Ishikawa (cell line): ENCODE measurements at regions not wholly inside any gene's neighbourhood (a gene's known extent, or its start where the extent isn't known, plus 50 kb on each side); places are given as distances from the start of the nearest gene placed in this dataset.
A peak's percentile ranks its signal among the peaks of the same experiment; 100 is the strongest.

Source experiments
- CEBPB ChIP-seq: IDR thresholded peaks from 2 replicates; pipeline ENCODE4 v1.6.1; 2012
- CREB1 ChIP-seq: IDR thresholded peaks from 2 replicates; pipeline ENCODE4 v1.6.1; 2012; ENCODE audit warnings: low read depth
- EGR1 ChIP-seq: IDR thresholded peaks from 2 replicates; pipeline ENCODE4 v1.6.1; 2012
- EP300 ChIP-seq: IDR thresholded peaks from 2 replicates; pipeline ENCODE4 v1.6.1; 2012; ENCODE audit warnings: borderline replicate concordance
- FOXM1 ChIP-seq: IDR thresholded peaks from 2 replicates; pipeline ENCODE4 v1.6.1; 2012; ENCODE audit warnings: low read depth, borderline replicate concordance
- NFIC ChIP-seq: IDR thresholded peaks from 2 replicates; pipeline ENCODE4 v1.6.1; 2012
- RAD21 ChIP-seq: IDR thresholded peaks from 2 replicates; pipeline ENCODE4 v1.6.1; 2012; ENCODE audit warnings: low read depth
- REST ChIP-seq: IDR thresholded peaks from 2 replicates; pipeline ENCODE4 v1.6.1; 2012; ENCODE audit warnings: low read depth, mild to moderate bottlenecking
- TAF1 ChIP-seq: IDR thresholded peaks from 2 replicates; pipeline ENCODE4 v1.6.1; 2012; ENCODE audit warnings: low read depth, mild to moderate bottlenecking
- TCF12 ChIP-seq: IDR thresholded peaks from 2 replicates; pipeline ENCODE4 v1.6.1; 2012; ENCODE audit warnings: low read depth
- TEAD4 ChIP-seq: IDR thresholded peaks from 2 replicates; pipeline ENCODE4 v1.6.1; 2012
- USF1 ChIP-seq: IDR thresholded peaks from 2 replicates; pipeline ENCODE4 v1.6.1; 2012
- YY1 ChIP-seq: IDR thresholded peaks from 2 replicates; pipeline ENCODE4 v1.6.1; 2012; ENCODE audit warnings: low read depth
- ZBTB7A ChIP-seq: IDR thresholded peaks from 2 replicates; pipeline ENCODE4 v1.6.1; 2012; ENCODE audit warnings: low read depth
- TF ChIP-seq, protein P1 (sequence below): IDR thresholded peaks from 2 replicates; pipeline ENCODE4 v1.6.1; 2012

DNA sequence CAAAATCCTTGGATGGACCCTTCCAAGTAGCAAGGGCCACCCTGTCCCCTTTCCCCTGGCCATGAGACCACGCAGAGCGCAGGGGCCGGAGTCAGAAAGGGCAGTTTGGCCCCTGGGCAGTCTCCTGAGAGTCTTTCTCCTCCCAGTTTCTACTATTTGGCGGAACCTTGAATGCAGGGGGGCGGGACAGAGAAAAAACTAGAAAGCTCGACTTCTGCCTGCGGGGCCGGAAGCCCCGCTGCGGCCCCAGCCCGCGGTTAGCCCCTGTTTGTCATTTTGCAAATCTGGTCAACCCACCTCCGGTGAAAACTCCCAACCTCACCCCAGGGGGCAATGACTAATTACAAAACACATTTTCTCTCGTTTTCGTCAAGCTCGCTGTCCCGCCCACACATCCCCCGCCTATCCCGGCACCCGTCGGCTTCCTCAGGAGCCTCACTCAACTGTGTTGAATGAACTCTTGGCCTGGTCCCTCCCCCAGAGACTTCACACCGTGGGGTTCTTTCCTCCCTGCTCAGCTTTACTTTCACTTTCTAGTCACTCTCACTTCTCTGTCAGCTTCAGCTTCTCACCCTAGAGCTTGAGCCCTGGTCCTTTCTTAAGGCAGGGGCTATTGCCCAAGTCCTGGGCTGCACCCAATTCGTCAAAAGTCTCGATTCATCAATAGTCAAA is 66.7 kb downstream of the IRF2BPL start:
- TF ChIP-seq YY1 (peak; percentile 38; the same call in 1 of the 2 replicates), EP300 (peak; percentile 98), TEAD4 (peak; percentile 85), CEBPB (peak; percentile 70; the same call in 1 of the 2 replicates), EGR1 (peak; percentile 97), CREB1 (peak; percentile 34; the same call in 1 of the 2 replicates), NFIC (peak; percentile 82), RAD21 (0 out of 2 replicates have a peak, but pooled peaks have one; percentile 14), USF1 (peak; percentile 31; the same call in 1 of the 2 replicates), TCF12 (peak; percentile 96), REST (no peak), ZBTB7A (peak; percentile 94; the same call in 1 of the 2 replicates), FOXM1 (peak; percentile 95), TAF1 (no peak)
- TF ChIP-seq, protein P1, sequence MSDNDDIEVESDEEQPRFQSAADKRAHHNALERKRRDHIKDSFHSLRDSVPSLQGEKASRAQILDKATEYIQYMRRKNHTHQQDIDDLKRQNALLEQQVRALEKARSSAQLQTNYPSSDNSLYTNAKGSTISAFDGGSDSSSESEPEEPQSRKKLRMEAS, result peak; percentile 30; the same call in 1 of the 2 replicates

DNA sequence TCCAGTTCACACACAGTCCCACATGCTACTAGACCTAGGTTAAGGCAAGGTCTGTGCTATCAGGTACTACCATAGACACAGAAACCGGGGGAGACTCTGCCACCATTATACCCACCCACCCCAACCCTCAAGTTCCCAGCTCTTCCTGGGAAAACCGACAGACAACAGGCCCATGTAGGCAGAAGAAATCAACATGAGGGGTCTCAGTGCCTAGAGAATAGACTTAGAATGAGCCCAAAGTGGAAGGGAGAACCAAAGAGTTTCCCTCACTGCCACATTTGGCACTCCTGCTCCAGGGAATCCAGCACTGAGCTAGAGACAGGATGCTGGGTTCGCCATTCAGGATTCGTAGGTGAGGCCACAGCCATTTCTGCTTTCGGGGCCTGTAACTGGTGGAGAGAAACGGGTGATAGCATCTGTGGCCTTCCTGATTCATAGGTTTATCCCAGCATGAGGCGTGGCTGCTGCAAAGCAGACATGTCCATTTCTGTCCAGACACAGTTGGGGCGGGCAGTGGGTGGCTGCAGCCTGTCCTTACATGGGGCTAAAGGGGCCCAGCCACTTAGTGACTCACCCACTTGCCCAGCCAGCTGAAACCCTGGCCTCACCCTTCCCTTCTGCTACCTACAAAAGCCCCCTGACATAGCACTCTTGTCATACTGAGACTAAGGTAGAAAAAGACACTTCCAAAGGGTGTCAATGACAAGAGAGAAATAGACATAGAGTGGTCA is 69.4 kb downstream of the IRF2BPL start:
- TF ChIP-seq EP300 (peak; percentile 96), USF1 (no peak), TCF12 (peak; percentile 94), CEBPB (no peak), CREB1 (no peak), NFIC (peak; percentile 81), YY1 (peak; percentile 74), ZBTB7A (peak; percentile 90), TEAD4 (peak; percentile 62), RAD21 (peak; percentile 14; the same call in 1 of the 2 replicates), REST (peak; percentile 19; the same call in 1 of the 2 replicates), EGR1 (0 out of 2 replicates have a peak, but pooled peaks have one; percentile 21), FOXM1 (peak; percentile 93), TAF1 (no peak)
- TF ChIP-seq, protein P1, result peak; percentile 72

- TF ChIP-seq REST (no peak), EGR1 (no peak), EP300 (no peak), NFIC (no peak), YY1 (no peak), TAF1 (no peak), TEAD4 (no peak), CREB1 (no peak), TCF12 (no peak), RAD21 (no peak), ZBTB7A (no peak)
Measured at GRCh38 chr14:76958020-76958979, 70.2 kb downstream of the IRF2BPL start.
